ENCODE measurements at regions not wholly inside any gene's neighbourhood (a gene's known extent, or its start where the extent isn't known, plus 50 kb on each side); places are given as distances from the start of the nearest gene placed in this dataset.
A peak's percentile ranks its signal among the peaks of the same experiment; 100 is the strongest.

GRCh38 chr3:145981056-145981455 is 179.9 kb downstream of the PLOD2 start:
- Mint-ChIP-seq H3K9me3 (ENCODE audit: unreplicated experiment) (peaks cover 12% of the 10 kb centered on the region), H3K36me3 (ENCODE audit: insufficient read depth, unreplicated experiment) (no peaks in the 10 kb centered on the region), H3K4me1 (ENCODE audit: insufficient read depth, unreplicated experiment) (no peaks in the 10 kb centered on the region), H3K27ac (ENCODE audit: low read depth, unreplicated experiment) (no peak overlapping the region), H3K27me3 (ENCODE audit: insufficient read depth, unreplicated experiment) (no peaks in the 10 kb centered on the region), H3K4me3 (ENCODE audit: unreplicated experiment) (no peak overlapping the region)
- POLR2A ChIA-PET: no interaction called here
- intact Hi-C loops (cut with micrococcal nuclease): no loop called here
- CTCF ChIA-PET: interaction anchor here (0.7 kb wide), 1 partner anchor 657 kb away, joined by 3 read pairs; no protein-coding TSS in a partner anchor
- TF ChIP-seq CTCF (IDR thresholded peaks at IDR 0.05; ENCODE audit: unreplicated experiment): no peak
- no peak for DNase-seq (ENCODE audit: unreplicated experiment)
- BruUV-seq (replicated peaks): no TSS peak

GRCh38 chr3:145983101-145983500 is 177.9 kb downstream of the PLOD2 start:
- no peaks in the 10 kb centered on the region for H3K36me3 Mint-ChIP-seq (ENCODE audit: insufficient read depth, unreplicated experiment)
- intact Hi-C loops (cut with micrococcal nuclease): no loop called here
- TF ChIP-seq CTCF (IDR thresholded peaks at IDR 0.05; ENCODE audit: unreplicated experiment): no peak
- ChIA-PET POLR2A (no interaction called here), CTCF (no interaction called here)
- H3K4me3 Mint-ChIP-seq (ENCODE audit: unreplicated experiment): no peak overlapping the region
- H3K9me3 Mint-ChIP-seq (ENCODE audit: unreplicated experiment): peaks cover 12% of the 10 kb centered on the region
- H3K27me3 Mint-ChIP-seq (ENCODE audit: insufficient read depth, unreplicated experiment): no peaks in the 10 kb centered on the region
- H3K4me1 Mint-ChIP-seq (ENCODE audit: insufficient read depth, unreplicated experiment): no peaks in the 10 kb centered on the region
- H3K27ac Mint-ChIP-seq (ENCODE audit: low read depth, unreplicated experiment): no peak overlapping the region
- DNase-seq (ENCODE audit: unreplicated experiment): peak; percentile 20
- BruUV-seq (replicated peaks): no TSS peak
